GM23338 (cell line): ENCODE measurements at regions not wholly inside any gene's neighbourhood (a gene's known extent, or its start where the extent isn't known, plus 50 kb on each side); places are given as distances from the start of the nearest gene placed in this dataset.

Experiments used
- ATAC-seq: fragments of 200-7000 bp; cut with Tn5 transposase; 3 replicates; pipeline ENCODE4 v1.9.1; 2020
- DNase-seq: peaks from one replicate; pipeline ENCODE4 v3.0.0-alpha.2; 2015; ENCODE audit warnings: low spot score
- H2AFZ ChIP-seq: fragments of 200-600 bp; sonication (generic); 2 replicates; pipeline ENCODE4 v1.8.0; 2016; ENCODE audit warnings: antibody characterized with exemption, mild to moderate bottlenecking, moderate library complexity
- H3F3A ChIP-seq: fragments of 200-600 bp; sonication (generic); replicated peaks from 2 replicates; pipeline ENCODE4 v1.8.0; 2017; ENCODE audit warnings: antibody characterized with exemption, mixed run types, low read depth
- H3K27ac ChIP-seq: fragments of 200-600 bp; sonication (generic); 2 replicates; pipeline ENCODE4 v1.6.1; 2016; ENCODE audit warnings: low read depth
- H3K27me3 ChIP-seq: fragments of 200-600 bp; sonication (generic); 2 replicates; pipeline ENCODE4 v1.8.0; 2016; ENCODE audit warnings: mild to moderate bottlenecking, mixed run types, moderate library complexity; ENCODE audit not compliant: insufficient read depth
- H3K36me3 ChIP-seq: fragments of 200-600 bp; sonication (generic); 2 replicates; pipeline ENCODE4 v1.8.0; 2016; ENCODE audit warnings: mild to moderate bottlenecking; ENCODE audit not compliant: insufficient read depth
- H3K4me1 ChIP-seq: fragments of 200-600 bp; sonication (generic); 2 replicates; pipeline ENCODE4 v1.8.0; 2016; ENCODE audit warnings: mild to moderate bottlenecking, moderate library complexity; ENCODE audit not compliant: insufficient read depth
- H3K4me2 ChIP-seq: fragments of 200-600 bp; sonication (generic); 2 replicates; pipeline ENCODE4 v1.7.1; 2017; ENCODE audit warnings: mixed run types
- H3K4me3 ChIP-seq: fragments of 200-600 bp; sonication (generic); 2 replicates; pipeline ENCODE4 v1.6.1; 2016; ENCODE audit warnings: mixed run types
- H3K79me2 ChIP-seq: fragments of 200-600 bp; sonication (generic); replicated peaks from 2 replicates; pipeline ENCODE4 v1.8.0; 2017; ENCODE audit warnings: mild to moderate bottlenecking; ENCODE audit not compliant: insufficient read depth
- H3K9me2 ChIP-seq: fragments of 200-600 bp; sonication (generic); 2 replicates; pipeline ENCODE4 v1.8.0; 2017; ENCODE audit not compliant: insufficient read depth
- H4K20me1 ChIP-seq: fragments of 200-600 bp; sonication (generic); replicated peaks from 2 replicates; pipeline ENCODE4 v1.8.0; 2017; ENCODE audit warnings: mild to moderate bottlenecking; ENCODE audit not compliant: insufficient read depth
- H3K27ac Mint-ChIP-seq: 2 replicates; pipeline ENCODE4 v1.8.0; 2020; ENCODE audit warnings: inconsistent platforms, mild to moderate bottlenecking, moderate library complexity, mixed read lengths
- H3K27me3 Mint-ChIP-seq: 3 replicates; pipeline ENCODE4 v1.8.0; 2022; ENCODE audit warnings: low read depth, mild to moderate bottlenecking, moderate library complexity, mixed read lengths, inconsistent platforms; ENCODE audit not compliant: insufficient read depth, poor library complexity
- H3K36me3 Mint-ChIP-seq: 3 replicates; pipeline ENCODE4 v1.8.0; 2021; ENCODE audit warnings: low read depth, mild to moderate bottlenecking, inconsistent platforms, moderate library complexity, mixed read lengths
- H3K4me1 Mint-ChIP-seq: 3 replicates; pipeline ENCODE4 v1.8.0; 2020; ENCODE audit warnings: mild to moderate bottlenecking, inconsistent platforms, mixed read lengths
- H3K4me3 Mint-ChIP-seq: 3 replicates; pipeline ENCODE4 v1.8.0; 2021; ENCODE audit warnings: moderate library complexity, mild to moderate bottlenecking, inconsistent platforms, mixed read lengths
- H3K9me3 Mint-ChIP-seq: 3 replicates; pipeline ENCODE4 v1.8.0; 2020; ENCODE audit warnings: moderate library complexity, mild to moderate bottlenecking, inconsistent platforms, mixed read lengths
- CTCF ChIP-seq, 2 experiments: fragments of 200-600 bp in 1 of 2; sonication (generic) in 1 of 2; conservative IDR thresholded peaks; 2 replicates each; pipeline versions ENCODE4 v1.5.1 to v1.6.1; 2016 to 2017; ENCODE audit warnings: antibody characterized with exemption in 2 of 2, low read depth in 2 of 2, mild to moderate bottlenecking in 2 of 2, moderate library complexity in 1 of 2
- EZH2 ChIP-seq: fragments of 200-600 bp; sonication (generic); IDR thresholded peaks from one replicate; pipeline ENCODE4 v1.8.0; 2017; ENCODE audit warnings: antibody characterized with exemption, mild to moderate bottlenecking, low read depth; ENCODE audit not compliant: unreplicated experiment
- EZH2phosphoT487 ChIP-seq: fragments of 200-600 bp; sonication (generic); IDR thresholded peaks from one replicate; pipeline ENCODE4 v1.8.1; 2018; ENCODE audit warnings: antibody characterized with exemption; ENCODE audit not compliant: unreplicated experiment
- NANOG ChIP-seq: IDR thresholded peaks from 2 replicates; pipeline ENCODE4 v1.6.1; 2016; ENCODE audit warnings: antibody characterized with exemption, borderline replicate concordance
- STAT1 ChIP-seq: IDR thresholded peaks from one replicate; pipeline ENCODE4 v1.6.1; 2016; ENCODE audit warnings: antibody characterized with exemption; ENCODE audit not compliant: unreplicated experiment
- TF ChIP-seq, protein P1 (sequence below): fragments of 250-450 bp; sonication (Bioruptor Pico); IDR thresholded peaks from 2 replicates; pipeline ENCODE4 v1.5.0; 2020; ENCODE audit warnings: mild to moderate bottlenecking, moderate library complexity
- TF ChIP-seq, protein P2 (sequence below): IDR thresholded peaks from one replicate; pipeline ENCODE4 v1.6.1; 2018; ENCODE audit warnings: antibody characterized with exemption; ENCODE audit not compliant: unreplicated experiment

- Histone ChIP-seq H3F3A (no peaks in the 10 kb centered on the region), H3K79me2 (no peaks in the 10 kb centered on the region), H3K9me2 (peaks cover 16% of the 10 kb centered on the region), H3K27ac (no peak overlapping the region), H3K4me3 (no peak overlapping the region), H3K27me3 (no peaks in the 10 kb centered on the region), H2AFZ (no peak overlapping the region), H3K36me3 (no peaks in the 10 kb centered on the region), H3K4me1 (peaks cover 3% of the 10 kb centered on the region; the same call in 1 of the 2 replicates), H3K4me2 (no peak overlapping the region), H4K20me1 (no peaks in the 10 kb centered on the region)
- Mint-ChIP-seq H3K27me3 (no peaks in the 10 kb centered on the region), H3K4me1 (peaks cover 3% of the 10 kb centered on the region; the same call in 2 of the 3 replicates), H3K36me3 (no peaks in the 10 kb centered on the region; the same call in 2 of the 3 replicates), H3K27ac (no peak overlapping the region), H3K4me3 (no peak overlapping the region), H3K9me3 (no peaks in the 10 kb centered on the region)
- ATAC-seq (no peak), DNase-seq (no peak)
- TF ChIP-seq CTCF (conservative IDR thresholded peaks at IDR 0.05; ENCODE audit: low read depth in 2 of 2): no peak
- TF ChIP-seq, protein P1, sequence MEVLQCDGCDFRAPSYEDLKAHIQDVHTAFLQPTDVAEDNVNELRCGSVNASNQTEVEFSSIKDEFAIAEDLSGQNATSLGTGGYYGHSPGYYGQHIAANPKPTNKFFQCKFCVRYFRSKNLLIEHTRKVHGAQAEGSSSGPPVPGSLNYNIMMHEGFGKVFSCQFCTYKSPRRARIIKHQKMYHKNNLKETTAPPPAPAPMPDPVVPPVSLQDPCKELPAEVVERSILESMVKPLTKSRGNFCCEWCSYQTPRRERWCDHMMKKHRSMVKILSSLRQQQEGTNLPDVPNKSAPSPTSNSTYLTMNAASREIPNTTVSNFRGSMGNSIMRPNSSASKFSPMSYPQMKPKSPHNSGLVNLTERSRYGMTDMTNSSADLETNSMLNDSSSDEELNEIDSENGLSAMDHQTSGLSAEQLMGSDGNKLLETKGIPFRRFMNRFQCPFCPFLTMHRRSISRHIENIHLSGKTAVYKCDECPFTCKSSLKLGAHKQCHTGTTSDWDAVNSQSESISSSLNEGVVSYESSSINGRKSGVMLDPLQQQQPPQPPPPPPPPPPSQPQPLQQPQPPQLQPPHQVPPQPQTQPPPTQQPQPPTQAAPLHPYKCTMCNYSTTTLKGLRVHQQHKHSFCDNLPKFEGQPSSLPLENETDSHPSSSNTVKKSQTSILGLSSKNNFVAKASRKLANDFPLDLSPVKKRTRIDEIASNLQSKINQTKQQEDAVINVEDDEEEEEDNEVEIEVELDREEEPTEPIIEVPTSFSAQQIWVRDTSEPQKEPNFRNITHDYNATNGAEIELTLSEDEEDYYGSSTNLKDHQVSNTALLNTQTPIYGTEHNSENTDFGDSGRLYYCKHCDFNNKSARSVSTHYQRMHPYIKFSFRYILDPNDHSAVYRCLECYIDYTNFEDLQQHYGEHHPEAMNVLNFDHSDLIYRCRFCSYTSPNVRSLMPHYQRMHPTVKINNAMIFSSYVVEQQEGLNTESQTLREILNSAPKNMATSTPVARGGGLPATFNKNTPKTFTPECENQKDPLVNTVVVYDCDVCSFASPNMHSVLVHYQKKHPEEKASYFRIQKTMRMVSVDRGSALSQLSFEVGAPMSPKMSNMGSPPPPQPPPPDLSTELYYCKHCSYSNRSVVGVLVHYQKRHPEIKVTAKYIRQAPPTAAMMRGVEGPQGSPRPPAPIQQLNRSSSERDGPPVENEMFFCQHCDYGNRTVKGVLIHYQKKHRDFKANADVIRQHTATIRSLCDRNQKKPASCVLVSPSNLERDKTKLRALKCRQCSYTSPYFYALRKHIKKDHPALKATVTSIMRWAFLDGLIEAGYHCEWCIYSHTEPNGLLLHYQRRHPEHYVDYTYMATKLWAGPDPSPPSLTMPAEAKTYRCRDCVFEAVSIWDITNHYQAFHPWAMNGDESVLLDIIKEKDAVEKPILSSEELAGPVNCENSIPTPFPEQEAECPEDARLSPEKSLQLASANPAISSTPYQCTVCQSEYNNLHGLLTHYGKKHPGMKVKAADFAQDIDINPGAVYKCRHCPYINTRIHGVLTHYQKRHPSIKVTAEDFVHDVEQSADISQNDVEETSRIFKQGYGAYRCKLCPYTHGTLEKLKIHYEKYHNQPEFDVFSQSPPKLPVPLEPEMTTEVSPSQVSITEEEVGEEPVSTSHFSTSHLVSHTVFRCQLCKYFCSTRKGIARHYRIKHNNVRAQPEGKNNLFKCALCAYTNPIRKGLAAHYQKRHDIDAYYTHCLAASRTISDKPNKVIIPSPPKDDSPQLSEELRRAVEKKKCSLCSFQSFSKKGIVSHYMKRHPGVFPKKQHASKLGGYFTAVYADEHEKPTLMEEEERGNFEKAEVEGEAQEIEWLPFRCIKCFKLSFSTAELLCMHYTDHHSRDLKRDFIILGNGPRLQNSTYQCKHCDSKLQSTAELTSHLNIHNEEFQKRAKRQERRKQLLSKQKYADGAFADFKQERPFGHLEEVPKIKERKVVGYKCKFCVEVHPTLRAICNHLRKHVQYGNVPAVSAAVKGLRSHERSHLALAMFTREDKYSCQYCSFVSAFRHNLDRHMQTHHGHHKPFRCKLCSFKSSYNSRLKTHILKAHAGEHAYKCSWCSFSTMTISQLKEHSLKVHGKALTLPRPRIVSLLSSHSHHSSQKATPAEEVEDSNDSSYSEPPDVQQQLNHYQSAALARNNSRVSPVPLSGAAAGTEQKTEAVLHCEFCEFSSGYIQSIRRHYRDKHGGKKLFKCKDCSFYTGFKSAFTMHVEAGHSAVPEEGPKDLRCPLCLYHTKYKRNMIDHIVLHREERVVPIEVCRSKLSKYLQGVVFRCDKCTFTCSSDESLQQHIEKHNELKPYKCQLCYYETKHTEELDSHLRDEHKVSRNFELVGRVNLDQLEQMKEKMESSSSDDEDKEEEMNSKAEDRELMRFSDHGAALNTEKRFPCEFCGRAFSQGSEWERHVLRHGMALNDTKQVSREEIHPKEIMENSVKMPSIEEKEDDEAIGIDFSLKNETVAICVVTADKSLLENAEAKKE (CRISPR knock-in tag): no peak
- TF ChIP-seq, protein P2, sequence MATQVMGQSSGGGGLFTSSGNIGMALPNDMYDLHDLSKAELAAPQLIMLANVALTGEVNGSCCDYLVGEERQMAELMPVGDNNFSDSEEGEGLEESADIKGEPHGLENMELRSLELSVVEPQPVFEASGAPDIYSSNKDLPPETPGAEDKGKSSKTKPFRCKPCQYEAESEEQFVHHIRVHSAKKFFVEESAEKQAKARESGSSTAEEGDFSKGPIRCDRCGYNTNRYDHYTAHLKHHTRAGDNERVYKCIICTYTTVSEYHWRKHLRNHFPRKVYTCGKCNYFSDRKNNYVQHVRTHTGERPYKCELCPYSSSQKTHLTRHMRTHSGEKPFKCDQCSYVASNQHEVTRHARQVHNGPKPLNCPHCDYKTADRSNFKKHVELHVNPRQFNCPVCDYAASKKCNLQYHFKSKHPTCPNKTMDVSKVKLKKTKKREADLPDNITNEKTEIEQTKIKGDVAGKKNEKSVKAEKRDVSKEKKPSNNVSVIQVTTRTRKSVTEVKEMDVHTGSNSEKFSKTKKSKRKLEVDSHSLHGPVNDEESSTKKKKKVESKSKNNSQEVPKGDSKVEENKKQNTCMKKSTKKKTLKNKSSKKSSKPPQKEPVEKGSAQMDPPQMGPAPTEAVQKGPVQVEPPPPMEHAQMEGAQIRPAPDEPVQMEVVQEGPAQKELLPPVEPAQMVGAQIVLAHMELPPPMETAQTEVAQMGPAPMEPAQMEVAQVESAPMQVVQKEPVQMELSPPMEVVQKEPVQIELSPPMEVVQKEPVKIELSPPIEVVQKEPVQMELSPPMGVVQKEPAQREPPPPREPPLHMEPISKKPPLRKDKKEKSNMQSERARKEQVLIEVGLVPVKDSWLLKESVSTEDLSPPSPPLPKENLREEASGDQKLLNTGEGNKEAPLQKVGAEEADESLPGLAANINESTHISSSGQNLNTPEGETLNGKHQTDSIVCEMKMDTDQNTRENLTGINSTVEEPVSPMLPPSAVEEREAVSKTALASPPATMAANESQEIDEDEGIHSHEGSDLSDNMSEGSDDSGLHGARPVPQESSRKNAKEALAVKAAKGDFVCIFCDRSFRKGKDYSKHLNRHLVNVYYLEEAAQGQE: no peak
- no peak for TF ChIP-seq EZH2
- no peak for TF ChIP-seq STAT1
- TF ChIP-seq NANOG: no peak
- no peak for TF ChIP-seq EZH2phosphoT487
These were observed 54.3 kb upstream of the NRP1 start for GRCh38 chr10:33388785-33389184.
